Iris pigment epithelial cell (primary cell): ENCODE measurements at regions not wholly inside any gene's neighbourhood (a gene's known extent, or its start where the extent isn't known, plus 50 kb on each side); places are given as distances from the start of the nearest gene placed in this dataset.
A peak's percentile ranks its signal among the peaks of the same experiment; 100 is the strongest.

ENCODE experiments used
- DNase-seq: peaks from one replicate; pipeline ENCODE4 v3.0.0-alpha.2; 2011; ENCODE audit warnings: low read depth

GRCh38 chr1:201749059-201749690, 79.8 kb upstream of the IPO9 start:
- no peak for DNase-seq

- DNase-seq: no peak
Measured at GRCh38 chr1:201750120-201750519, 78.8 kb upstream of the IPO9 start.

- peak; percentile 94 for DNase-seq
Measured at GRCh38 chr1:201750934-201751333, 78.0 kb upstream of the IPO9 start.

GRCh38 chr1:201751872-201752271, 77.1 kb upstream of the IPO9 start:
- DNase-seq: peak; percentile 86

- no peak for DNase-seq
Measured at GRCh38 chr1:201752333-201752732, 76.6 kb upstream of the IPO9 start.

- peak; percentile 78 for DNase-seq
Measured at GRCh38 chr1:201753492-201753891, 75.5 kb upstream of the IPO9 start.

- DNase-seq: peak; percentile 91
Measured at GRCh38 chr1:201754353-201754752, 74.6 kb upstream of the IPO9 start.

GRCh38 chr1:201755200-201755599, 73.8 kb upstream of the IPO9 start:
- DNase-seq: no peak

- peak; percentile 82 for DNase-seq
Measured at GRCh38 chr1:201756406-201756805, 72.6 kb upstream of the IPO9 start.

GRCh38 chr1:201758499-201759050, 70.4 kb upstream of the IPO9 start:
- DNase-seq: no peak

- DNase-seq: peak; percentile 86
Measured at GRCh38 chr1:201759194-201759815, 69.7 kb upstream of the IPO9 start.

- DNase-seq: no peak
Measured at GRCh38 chr1:201760516-201760915, 68.4 kb upstream of the IPO9 start.

- no peak for DNase-seq
Measured at GRCh38 chr1:201761178-201761577, 67.8 kb upstream of the IPO9 start.

- no peak for DNase-seq
Measured at GRCh38 chr1:201761871-201762270, 67.1 kb upstream of the IPO9 start.

- DNase-seq: no peak
Measured at GRCh38 chr1:201762381-201762780, 66.6 kb upstream of the IPO9 start.

GRCh38 chr1:201763455-201764140, 65.4 kb upstream of the IPO9 start:
- DNase-seq: peak; percentile 65

GRCh38 chr1:201764166-201764565, 64.8 kb upstream of the IPO9 start:
- no peak for DNase-seq

GRCh38 chr1:201764579-201764978, 64.4 kb upstream of the IPO9 start:
- DNase-seq: no peak

- DNase-seq: peak; percentile 99
Measured at GRCh38 chr1:201766131-201766866, 62.7 kb upstream of the IPO9 start.

GRCh38 chr1:201767339-201767738, 61.6 kb upstream of the IPO9 start:
- DNase-seq: no peak

GRCh38 chr1:201769072-201769471, 59.9 kb upstream of the IPO9 start:
- no peak for DNase-seq

- peak; percentile 89 for DNase-seq
Measured at GRCh38 chr1:201769966-201770365, 59.0 kb upstream of the IPO9 start.
